MCF 10A (cell line): ENCODE measurements at regions not wholly inside any gene's neighbourhood (a gene's known extent, or its start where the extent isn't known, plus 50 kb on each side); places are given as distances from the start of the nearest gene placed in this dataset.

Source experiments
- BruUV-seq: library from RNA; stranded (reverse); fragments of 400-500 nt; replicated peaks from 2 replicates; lab custom pipeline; 2021; lab: Mats Ljungman, UMichigan
- CTCF ChIA-PET: fragments of 300-600 bp; sonication (Branson Sonifier 250); formaldehyde crosslinking; extraction: SDS; loops from one replicate; lab custom pipeline; 2021; ENCODE audit warnings: antibody characterized with exemption, inconsistent platforms; lab: Yijun Ruan, JAX
- POLR2A ChIA-PET: fragments of 300-600, 350-650 bp; sonication (Branson Sonifier 250); formaldehyde crosslinking; extraction: SDS; loops from one replicate; lab custom pipeline; 2020; ENCODE audit warnings: antibody characterized with exemption, inconsistent platforms; lab: Yijun Ruan, JAX
- DNase-seq: peaks from one replicate; pipeline ENCODE4 v3.0.0-alpha.2; 2018; ENCODE audit not compliant: unreplicated experiment
- H3K27ac Mint-ChIP-seq: one replicate; pipeline ENCODE4 v1.8.0; 2022; ENCODE audit warnings: mild to moderate bottlenecking, low read depth, mixed read lengths; ENCODE audit not compliant: unreplicated experiment
- H3K27me3 Mint-ChIP-seq: one replicate; pipeline ENCODE4 v1.8.0; 2022; ENCODE audit warnings: mixed read lengths; ENCODE audit not compliant: insufficient read depth, unreplicated experiment
- H3K36me3 Mint-ChIP-seq: one replicate; pipeline ENCODE4 v1.8.0; 2022; ENCODE audit warnings: mild to moderate bottlenecking, moderate library complexity, mixed read lengths; ENCODE audit not compliant: insufficient read depth, unreplicated experiment
- H3K4me1 Mint-ChIP-seq: one replicate; pipeline ENCODE4 v1.8.0; 2022; ENCODE audit warnings: mixed read lengths; ENCODE audit not compliant: insufficient read depth, unreplicated experiment
- H3K4me3 Mint-ChIP-seq: one replicate; pipeline ENCODE4 v1.8.0; 2022; ENCODE audit warnings: mild to moderate bottlenecking, moderate library complexity, mixed read lengths; ENCODE audit not compliant: unreplicated experiment
- H3K9me3 Mint-ChIP-seq: one replicate; pipeline ENCODE4 v1.8.0; 2022; ENCODE audit warnings: mixed read lengths; ENCODE audit not compliant: unreplicated experiment
- CTCF ChIP-seq: fragments of 200-600 bp; IDR thresholded peaks from one replicate; pipeline ENCODE4 v1.8.0; 2022; ENCODE audit warnings: antibody characterized with exemption, mild to moderate bottlenecking; ENCODE audit not compliant: unreplicated experiment
- intact Hi-C: fragments of 100-400 bp; cut with micrococcal nuclease; formaldehyde crosslinking; loops from 2 replicates; pipeline ENCODE4 v1.14.1; 2022

GRCh38 chr11:86722748-86723147 is 50.3 kb upstream of the ME3 start:
- Mint-ChIP-seq H3K4me1 (peaks cover 43% of the 10 kb centered on the region), H3K27ac (no peak overlapping the region), H3K36me3 (no peaks in the 10 kb centered on the region), H3K27me3 (no peaks in the 10 kb centered on the region), H3K9me3 (peaks cover 18% of the 10 kb centered on the region), H3K4me3 (no peak overlapping the region)
- ChIA-PET CTCF (interaction anchor here (1.0 kb wide), 1 partner anchor 68 kb away, joined by 3 read pairs; no protein-coding TSS in a partner anchor), POLR2A (interaction anchor here (2.5 to 3.8 kb wide), 3 partner anchors 15 to 20 kb away, joined by 7 to 16 read pairs (median 16); no protein-coding TSS in a partner anchor)
- BruUV-seq = no TSS peak
- intact Hi-C loops = no loop called here
- no peak for DNase-seq
- TF ChIP-seq CTCF = no peak
